DMS53 treated with DMSO at 0.1 percent for 48 hours (cell line): ENCODE measurements at regions not wholly inside any gene's neighbourhood (a gene's known extent, or its start where the extent isn't known, plus 50 kb on each side); places are given as distances from the start of the nearest gene placed in this dataset.

Experiments
- DNase-seq: peaks from one replicate; lab custom pipeline; 2025; ENCODE audit not compliant: unreplicated experiment; lab: John Stamatoyannopoulos, UW

DNA sequence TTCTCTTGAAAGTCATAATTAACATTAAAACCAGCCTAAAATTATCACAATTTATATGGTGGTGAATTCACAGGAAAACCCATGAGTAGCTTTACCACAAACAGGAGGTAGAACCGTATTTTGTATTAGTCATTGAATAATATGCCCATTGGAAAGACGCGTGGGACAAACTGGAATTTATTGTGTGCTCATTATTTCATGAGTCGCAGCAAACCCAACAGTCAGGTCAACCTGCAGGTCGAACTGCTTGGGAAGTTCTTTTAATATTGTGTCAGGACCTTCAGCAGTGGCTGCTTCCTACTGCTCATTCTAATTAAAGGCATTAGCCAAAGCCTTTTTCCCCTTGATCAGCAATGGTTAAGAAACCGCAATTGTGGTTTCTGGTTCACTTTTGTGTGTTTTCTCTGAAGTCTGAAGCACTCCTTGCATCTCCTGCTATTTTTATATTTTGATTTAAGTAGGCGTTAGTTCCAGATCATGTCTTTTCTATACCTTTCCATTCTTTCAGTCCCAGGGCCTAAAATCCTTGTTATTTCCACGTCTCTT is 100.1 kb downstream of the RAB11FIP2 start:
- DNase-seq, result no peak

DNA sequence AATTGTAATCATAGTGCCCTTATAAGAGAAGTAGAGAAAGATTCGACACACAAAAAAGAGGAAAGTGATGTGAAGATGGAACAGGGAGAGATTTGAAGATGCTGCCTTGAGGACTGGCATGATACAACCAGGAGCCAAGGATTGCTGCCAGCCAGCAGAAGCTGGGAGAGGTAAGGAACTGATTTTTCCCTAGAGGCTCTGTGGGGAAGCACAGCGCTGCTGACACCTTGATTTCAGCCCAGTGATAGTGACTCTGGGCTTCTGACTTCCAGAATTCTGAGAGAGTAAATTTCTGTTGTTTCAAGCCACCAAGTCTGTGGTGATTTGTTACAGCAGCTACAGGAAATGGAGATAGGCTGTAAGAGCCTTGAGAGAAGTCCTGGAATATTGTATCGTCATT is 98.2 kb downstream of the RAB11FIP2 start:
- DNase-seq, result no peak

DNA sequence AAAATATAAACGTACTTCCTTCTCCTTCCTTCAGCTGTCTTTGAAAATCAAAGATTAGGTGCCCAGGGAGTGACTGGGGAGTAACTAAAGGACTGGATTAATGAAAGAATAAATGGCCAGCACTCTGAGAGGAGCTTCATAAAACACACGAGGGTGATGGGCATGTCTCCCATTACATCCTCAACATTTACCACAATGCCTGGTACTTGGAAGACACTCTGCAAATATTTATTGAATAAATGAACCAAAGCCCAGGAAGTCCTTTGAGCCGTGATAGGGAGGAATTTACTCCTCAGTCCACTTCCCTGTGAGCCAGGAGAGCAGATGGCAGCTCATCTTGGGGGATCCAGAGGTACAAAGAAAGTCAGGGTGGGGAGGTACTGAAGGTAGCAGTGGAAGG is 96.3 kb downstream of the RAB11FIP2 start:
- DNase-seq, result peak; percentile 82
